Lower leg skin (tissue), 3 donors: ENCODE measurements at regions not wholly inside any gene's neighbourhood (a gene's known extent, or its start where the extent isn't known, plus 50 kb on each side); places are given as distances from the start of the nearest gene placed in this dataset.

Experiments
- CTCF ChIP-seq, 3 donors: fragments of 450-650 bp; IDR thresholded peaks; one replicate each; pipeline ENCODE4 v1.5.1; 2016; ENCODE audit warnings: antibody characterized with exemption in 3 of 3, mild to moderate bottlenecking in 3 of 3, moderate library complexity in 2 of 3
- POLR2A ChIP-seq, 2 donors: fragments of 450-650 bp; IDR thresholded peaks; one replicate each; pipeline ENCODE4 v1.6.1; 2016 to 2017; ENCODE audit warnings: antibody characterized with exemption in 2 of 2, mild to moderate bottlenecking in 1 of 2, moderate library complexity in 1 of 2

- TF ChIP-seq POLR2A (IDR thresholded peaks at IDR 0.05), result no peak
- no peak for TF ChIP-seq CTCF (IDR thresholded peaks at IDR 0.05)
These were observed 334.7 kb upstream of the NR3C2 start for GRCh38 chr4:148776941-148777340.
